ENCODE measurements at regions not wholly inside any gene's neighbourhood (a gene's known extent, or its start where the extent isn't known, plus 50 kb on each side); places are given as distances from the start of the nearest gene placed in this dataset.

DNA sequence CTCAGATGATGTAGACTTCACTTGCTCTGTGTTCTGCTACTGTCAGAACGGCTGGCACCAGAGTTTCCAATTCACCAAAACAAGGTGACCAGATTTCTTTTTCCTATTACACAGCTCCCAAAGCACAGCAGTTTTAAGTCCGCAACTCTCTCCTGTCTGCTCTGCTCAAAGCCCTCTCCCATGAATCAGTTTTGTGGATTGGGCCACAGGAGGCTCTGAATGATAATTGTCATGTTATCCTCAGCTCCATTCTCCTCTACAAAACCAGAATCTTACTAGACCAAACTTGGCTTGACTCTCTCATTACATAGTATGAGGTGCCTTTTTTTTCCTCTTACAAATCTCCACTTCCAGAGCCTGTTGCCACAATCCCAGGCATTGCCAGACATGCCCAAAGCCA is 223.5 kb downstream of the SNX13 start:
- TF ChIP-seq, protein P1, sequence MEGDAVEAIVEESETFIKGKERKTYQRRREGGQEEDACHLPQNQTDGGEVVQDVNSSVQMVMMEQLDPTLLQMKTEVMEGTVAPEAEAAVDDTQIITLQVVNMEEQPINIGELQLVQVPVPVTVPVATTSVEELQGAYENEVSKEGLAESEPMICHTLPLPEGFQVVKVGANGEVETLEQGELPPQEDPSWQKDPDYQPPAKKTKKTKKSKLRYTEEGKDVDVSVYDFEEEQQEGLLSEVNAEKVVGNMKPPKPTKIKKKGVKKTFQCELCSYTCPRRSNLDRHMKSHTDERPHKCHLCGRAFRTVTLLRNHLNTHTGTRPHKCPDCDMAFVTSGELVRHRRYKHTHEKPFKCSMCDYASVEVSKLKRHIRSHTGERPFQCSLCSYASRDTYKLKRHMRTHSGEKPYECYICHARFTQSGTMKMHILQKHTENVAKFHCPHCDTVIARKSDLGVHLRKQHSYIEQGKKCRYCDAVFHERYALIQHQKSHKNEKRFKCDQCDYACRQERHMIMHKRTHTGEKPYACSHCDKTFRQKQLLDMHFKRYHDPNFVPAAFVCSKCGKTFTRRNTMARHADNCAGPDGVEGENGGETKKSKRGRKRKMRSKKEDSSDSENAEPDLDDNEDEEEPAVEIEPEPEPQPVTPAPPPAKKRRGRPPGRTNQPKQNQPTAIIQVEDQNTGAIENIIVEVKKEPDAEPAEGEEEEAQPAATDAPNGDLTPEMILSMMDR (IDR thresholded peaks at IDR 0.05; ENCODE audit: unreplicated experiment in 3 of 3): no peak
- H3K4me1 Mint-ChIP-seq: peaks cover 5% of the 10 kb centered on the region
- H3K27ac Mint-ChIP-seq: no peak overlapping the region
- H3K4me3 Mint-ChIP-seq: no peak overlapping the region
- H3K36me3 Mint-ChIP-seq (ENCODE audit: low read depth): no peaks in the 10 kb centered on the region
- H3K27me3 Mint-ChIP-seq (ENCODE audit: low read depth): no peaks in the 10 kb centered on the region
- H3K9me3 Mint-ChIP-seq: no peaks in the 10 kb centered on the region

DNA sequence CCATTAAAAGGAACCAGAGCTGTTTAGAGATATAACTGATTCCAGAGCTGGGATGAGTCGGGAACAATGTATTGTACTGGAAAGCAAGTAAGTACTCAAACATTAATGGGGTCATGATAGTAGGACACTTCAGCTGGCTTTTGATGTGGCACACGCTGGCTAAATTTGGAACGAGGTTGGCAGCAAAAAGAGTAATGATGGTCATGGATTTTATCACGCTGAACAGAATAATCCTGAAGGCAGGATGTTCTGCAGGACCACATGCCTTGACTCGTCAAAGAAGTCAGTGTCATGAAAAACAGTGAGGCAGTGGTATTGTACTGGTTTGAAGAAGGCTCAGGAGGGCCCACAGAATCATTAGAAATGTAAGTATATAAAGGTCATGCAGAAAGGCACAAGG is 220.3 kb downstream of the SNX13 start:
- no peaks in the 10 kb centered on the region for H3K27me3 Mint-ChIP-seq (ENCODE audit: low read depth)
- peaks cover 5% of the 10 kb centered on the region for H3K4me1 Mint-ChIP-seq
- TF ChIP-seq, protein P1 (IDR thresholded peaks at IDR 0.05; ENCODE audit: unreplicated experiment in 3 of 3): no peak
- no peak overlapping the region for H3K4me3 Mint-ChIP-seq
- H3K36me3 Mint-ChIP-seq (ENCODE audit: low read depth): no peaks in the 10 kb centered on the region
- H3K27ac Mint-ChIP-seq: no peak overlapping the region
- H3K9me3 Mint-ChIP-seq: no peaks in the 10 kb centered on the region

DNA sequence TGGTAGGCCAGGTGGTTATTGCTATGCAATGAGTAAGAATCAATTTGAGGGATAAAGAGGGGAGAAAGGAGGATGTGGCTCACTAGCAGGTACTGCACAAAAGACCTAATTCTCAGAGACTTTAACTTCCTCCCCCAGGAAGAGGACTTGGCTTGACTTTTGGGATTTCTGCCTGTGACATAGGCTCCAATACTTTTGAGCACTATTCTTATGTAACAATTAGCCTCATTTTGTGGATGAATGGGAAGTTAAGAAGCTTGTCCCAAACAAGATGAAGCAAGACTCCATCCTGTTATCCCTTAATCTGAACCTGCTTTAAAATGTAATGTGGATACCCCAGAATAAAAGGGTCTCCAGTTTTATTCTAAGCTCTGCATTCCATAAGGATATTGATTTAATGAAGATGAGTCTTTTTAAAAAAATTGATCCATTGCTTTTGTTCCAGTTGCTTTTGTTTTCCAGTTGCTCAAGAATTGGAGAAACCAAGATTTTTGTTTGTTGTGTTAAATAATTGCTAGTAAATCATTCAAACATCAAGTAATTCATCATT is 218.5 kb downstream of the SNX13 start:
- Mint-ChIP-seq H3K9me3 (no peaks in the 10 kb centered on the region), H3K36me3 (ENCODE audit: low read depth) (no peaks in the 10 kb centered on the region), H3K4me3 (no peak overlapping the region), H3K27me3 (ENCODE audit: low read depth) (peaks cover 4% of the 10 kb centered on the region), H3K27ac (no peak overlapping the region), H3K4me1 (peaks cover 6% of the 10 kb centered on the region)
- TF ChIP-seq, protein P1 (IDR thresholded peaks at IDR 0.05; ENCODE audit: unreplicated experiment in 3 of 3): no peak

DNA sequence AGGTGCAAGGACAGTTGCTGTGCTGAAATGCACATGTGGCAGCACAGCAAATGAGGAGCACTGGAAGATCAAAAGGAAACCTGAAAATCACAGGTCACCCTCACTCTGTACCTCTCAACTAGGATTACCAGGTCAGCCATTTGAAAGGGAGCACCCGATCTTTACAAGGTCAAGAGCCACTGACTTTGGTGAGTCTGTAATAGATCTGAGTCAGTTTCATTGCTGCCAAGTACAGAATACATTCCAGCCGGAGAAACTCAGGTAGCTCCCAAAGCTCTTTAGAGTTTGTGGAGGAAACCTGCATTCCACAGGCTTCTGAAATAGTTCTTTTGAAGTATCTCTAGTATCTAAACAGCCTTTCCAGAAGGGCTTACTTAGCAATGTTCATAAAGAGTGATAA is 217.5 kb downstream of the SNX13 start:
- TF ChIP-seq, protein P1 (IDR thresholded peaks at IDR 0.05; ENCODE audit: unreplicated experiment in 3 of 3): no peak
- no peak overlapping the region for H3K4me3 Mint-ChIP-seq
- no peaks in the 10 kb centered on the region for H3K36me3 Mint-ChIP-seq (ENCODE audit: low read depth)
- H3K9me3 Mint-ChIP-seq: no peaks in the 10 kb centered on the region
- H3K4me1 Mint-ChIP-seq: peaks cover 5% of the 10 kb centered on the region
- peaks cover 4% of the 10 kb centered on the region for H3K27me3 Mint-ChIP-seq (ENCODE audit: low read depth)
- H3K27ac Mint-ChIP-seq: no peak overlapping the region

DNA sequence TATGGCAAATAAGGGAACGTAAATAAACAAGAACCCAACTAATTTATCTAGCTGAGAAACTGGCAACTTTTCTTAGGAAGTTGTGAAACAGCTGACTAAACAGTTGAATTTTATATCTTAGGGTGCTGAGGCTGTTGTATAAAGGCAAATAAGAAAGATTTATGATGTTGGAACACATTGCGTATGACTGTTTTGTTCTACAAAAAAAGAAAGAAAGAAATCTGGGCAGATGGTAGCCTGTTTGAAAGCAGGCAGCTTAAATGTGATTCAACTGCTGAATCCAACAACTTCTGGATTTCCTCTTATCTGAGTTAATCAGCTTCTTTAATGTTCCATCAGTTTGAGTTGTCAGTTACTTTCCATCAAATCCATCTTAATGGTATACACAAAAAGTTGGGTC is 214.5 kb downstream of the SNX13 start:
- H3K4me1 Mint-ChIP-seq: peaks cover 5% of the 10 kb centered on the region
- peaks cover 4% of the 10 kb centered on the region for H3K27me3 Mint-ChIP-seq (ENCODE audit: low read depth)
- H3K4me3 Mint-ChIP-seq: no peak overlapping the region
- H3K27ac Mint-ChIP-seq: peak overlapping the region in 2 of 3 experiments; percentile 6 to 25
- H3K9me3 Mint-ChIP-seq: no peaks in the 10 kb centered on the region
- TF ChIP-seq, protein P1 (IDR thresholded peaks at IDR 0.05; ENCODE audit: unreplicated experiment in 3 of 3): no peak
- H3K36me3 Mint-ChIP-seq (ENCODE audit: low read depth): no peaks in the 10 kb centered on the region

DNA sequence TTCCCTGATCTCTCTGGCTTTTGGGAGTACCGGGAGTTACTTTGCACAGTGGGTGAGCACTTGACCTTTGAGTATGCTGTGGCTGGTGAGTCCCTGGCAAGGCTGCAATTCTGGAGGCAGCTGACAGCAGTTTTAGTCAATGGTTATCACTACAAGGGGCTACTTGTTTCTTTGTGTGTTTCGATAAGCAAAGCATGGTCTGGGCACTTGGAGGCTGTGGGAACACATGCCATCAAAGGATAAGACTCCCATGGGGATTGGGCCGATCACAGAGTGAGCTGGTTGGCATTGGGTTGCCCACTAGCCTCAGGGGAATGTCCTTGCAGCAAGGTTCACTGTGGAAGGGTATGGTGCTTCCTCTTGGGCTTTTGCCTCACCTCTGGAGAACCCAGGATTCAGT is 208.2 kb downstream of the SNX13 start:
- Mint-ChIP-seq H3K27me3 (ENCODE audit: low read depth) (peaks cover 3% of the 10 kb centered on the region), H3K4me1 (no peaks in the 10 kb centered on the region), H3K4me3 (no peak overlapping the region), H3K27ac (no peak overlapping the region), H3K36me3 (ENCODE audit: low read depth) (no peaks in the 10 kb centered on the region), H3K9me3 (peaks cover 18% of the 10 kb centered on the region)
- TF ChIP-seq, protein P1 (IDR thresholded peaks at IDR 0.05; ENCODE audit: unreplicated experiment in 3 of 3): no peak

Measured in nephron (organoid).